ENCODE measurements at regions not wholly inside any gene's neighbourhood (a gene's known extent, or its start where the extent isn't known, plus 50 kb on each side); places are given as distances from the start of the nearest gene placed in this dataset.

- H3K23me2 ChIP-seq (ENCODE audit: low read depth, low read length), result no peaks in the 10 kb centered on the region
These were observed 169.2 kb upstream of the MYL2 start for GRCh38 chr12:111089616-111090015.

More at GRCh38 chr12:111089616-111090015, 169.2 kb upstream of the MYL2 start:
- CTCF ChIA-PET (ENCODE audit: partially characterized antibody), result interaction anchor here (0.8 to 1.4 kb wide), 2 partner anchors 57 to 69 kb away, joined by 3 read pairs; no protein-coding TSS in a partner anchor
- Histone ChIP-seq H3K27ac (ENCODE audit: low read depth, low read length) (no peak overlapping the region), H3K56ac (replicated peaks; ENCODE audit: insufficient read length, low read depth, low read length) (no peak overlapping the region), H3K36me3 (ENCODE audit: control insufficient read depth in 2 of 4, insufficient read depth in 4 of 4, low read length in 3 of 4) (no peaks in the 10 kb centered on the region), H4K8ac (ENCODE audit: extremely low read depth, insufficient read depth, low read length) (no peak overlapping the region), H3K9ac (replicated peaks in 1 of 4; ENCODE audit: extremely low read depth in 1 of 4, low read depth in 3 of 4, low read length in 3 of 4) (no peak overlapping the region), H3K4ac (replicated peaks; ENCODE audit: insufficient read length, low read depth, low read length) (no peak overlapping the region), H4K5ac (ENCODE audit: insufficient read length, low read depth, low read length) (no peak overlapping the region), H3K14ac (ENCODE audit: insufficient read length) (no peak overlapping the region), H3K79me2 (ENCODE audit: control insufficient read depth in 1 of 2, insufficient read depth in 2 of 2, low read length in 2 of 2) (no peaks in the 10 kb centered on the region), H4K20me1 (replicated peaks in 1 of 2; ENCODE audit: control insufficient read depth in 1 of 2, insufficient read depth in 2 of 2, low read length in 2 of 2) (peaks cover 0 to 6% of the 10 kb centered on the region in 2 experiments), H2BK5ac (ENCODE audit: low read depth, low read length) (no peak overlapping the region), H2AK5ac (ENCODE audit: low read depth, low read length) (no peak overlapping the region), H3K4me1 (replicated peaks in 1 of 4; ENCODE audit: control insufficient read depth in 3 of 4, insufficient read depth in 4 of 4, low read length in 3 of 4) (no peaks in the 10 kb centered on the region; a peak in 2 of 7 replicates), H3K23ac (ENCODE audit: insufficient read length) (no peak overlapping the region), H2BK20ac (ENCODE audit: low read length) (no peak overlapping the region; the same call in 1 of the 2 replicates), H2BK120ac (replicated peaks; ENCODE audit: low read depth, low read length) (no peak overlapping the region), H3K18ac (ENCODE audit: extremely low read depth, low read length) (no peak overlapping the region), H4K91ac (replicated peaks; ENCODE audit: insufficient read length, low read length) (no peak overlapping the region), H3K9me3 (ENCODE audit: insufficient read depth in 2 of 2, low read depth in 1 of 2, low read length in 1 of 2) (no peaks in the 10 kb centered on the region; a peak in 1 of 4 replicates), H3K79me1 (ENCODE audit: low read depth, low read length) (peaks cover 2% of the 10 kb centered on the region; the same call in 1 of the 2 replicates), H2BK15ac (ENCODE audit: low read length) (no peak overlapping the region), H3K4me2 (ENCODE audit: insufficient read depth in 1 of 2, low read depth in 2 of 2, low read length in 2 of 2) (no peak overlapping the region), H2AFZ (ENCODE audit: low read length) (no peak overlapping the region), H2BK12ac (ENCODE audit: low read depth, low read length) (no peak overlapping the region), H3K4me3 (ENCODE audit: extremely low read depth in 1 of 4, insufficient read depth in 2 of 4, low read depth in 3 of 4, low read length in 4 of 4) (no peak overlapping the region), H3K27me3 (replicated peaks in 1 of 4; ENCODE audit: control insufficient read depth in 3 of 4, extremely low read depth in 1 of 4, insufficient read depth in 3 of 4, low read length in 3 of 4) (no peaks in the 10 kb centered on the region; a peak in 1 of 7 replicates)
- WGBS, 2 experiments (ENCODE audit: extremely low coverage in 1 of 2, insufficient coverage in 1 of 2, insufficient read length in 1 of 2, insufficient replicate concordance in 2 of 2, low coverage in 1 of 2, low lambda C conversion rate in 2 of 2, missing lambda C conversion rate in 1 of 2), result 88% methylated on average over 1 of the region's 1 CpG; no CpG with 5 or more reads in 1 of the 2 experiments
- POLR2A ChIA-PET (ENCODE audit: partially characterized antibody), result interaction anchor here (1.0 kb wide), 1 partner anchor 15 kb away, joined by 4 read pairs; no protein-coding TSS in a partner anchor
- DNase-seq (ENCODE audit: low read depth in 1 of 2, low spot score in 2 of 2), result no peak
- FAIRE-seq, result no peak
- 0 out of 2 replicates have a peak, but pooled peaks have one; percentile 31 for TF ChIP-seq KDM1A (IDR thresholded peaks at IDR 0.05; ENCODE audit: borderline replicate concordance, low read length)
- TF ChIP-seq HDAC2 (IDR thresholded peaks at IDR 0.05; ENCODE audit: borderline replicate concordance in 1 of 2, low read depth in 2 of 2, low read length in 2 of 2), result peak in 1 of 2 experiments; percentile 61; a peak in 1 of 4 replicates
- no peak for TF ChIP-seq GTF2F1 (IDR thresholded peaks at IDR 0.05; ENCODE audit: borderline replicate concordance, low read depth, low read length)
